ENCODE measurements at regions not wholly inside any gene's neighbourhood (a gene's known extent, or its start where the extent isn't known, plus 50 kb on each side); places are given as distances from the start of the nearest gene placed in this dataset.

DNA sequence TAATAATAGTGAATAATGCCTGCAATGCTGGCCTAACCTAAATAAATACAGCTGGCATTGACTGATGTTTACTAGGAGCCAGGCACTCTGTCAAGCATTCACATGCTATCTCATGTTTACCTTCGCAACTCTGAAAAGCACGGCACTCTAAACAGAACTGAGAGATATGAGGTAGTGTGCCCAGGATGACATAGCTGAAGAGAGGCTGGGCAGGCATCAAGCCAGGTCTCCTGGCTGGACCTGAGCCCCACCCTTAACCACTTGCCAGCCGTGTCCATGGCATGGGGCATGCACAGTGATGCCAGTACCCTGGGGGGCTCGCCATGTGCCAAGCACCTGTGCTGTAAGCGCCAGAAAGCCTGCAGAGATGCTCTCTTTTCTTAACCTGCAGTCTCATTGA lies 119.4 kb upstream of the MVB12B start:
- no peak for DNase-seq (ENCODE audit: low spot score in 2 of 2)
- no peak for ATAC-seq
- H3K27ac Mint-ChIP-seq: no peak overlapping the region
- no peaks in the 10 kb centered on the region for H3K9me3 Mint-ChIP-seq
- no peaks in the 10 kb centered on the region for H3K36me3 Mint-ChIP-seq

- ATAC-seq (no peak), DNase-seq (ENCODE audit: low spot score in 2 of 2) (no peak)
- H3K9me3 Mint-ChIP-seq: no peaks in the 10 kb centered on the region
- H3K36me3 Mint-ChIP-seq: no peaks in the 10 kb centered on the region
- peak overlapping the region in 1 of 2 donors; percentile 4 for H3K27ac Mint-ChIP-seq
These were observed 118.3 kb upstream of the MVB12B start for GRCh38 chr9:126208216-126208758.

DNA sequence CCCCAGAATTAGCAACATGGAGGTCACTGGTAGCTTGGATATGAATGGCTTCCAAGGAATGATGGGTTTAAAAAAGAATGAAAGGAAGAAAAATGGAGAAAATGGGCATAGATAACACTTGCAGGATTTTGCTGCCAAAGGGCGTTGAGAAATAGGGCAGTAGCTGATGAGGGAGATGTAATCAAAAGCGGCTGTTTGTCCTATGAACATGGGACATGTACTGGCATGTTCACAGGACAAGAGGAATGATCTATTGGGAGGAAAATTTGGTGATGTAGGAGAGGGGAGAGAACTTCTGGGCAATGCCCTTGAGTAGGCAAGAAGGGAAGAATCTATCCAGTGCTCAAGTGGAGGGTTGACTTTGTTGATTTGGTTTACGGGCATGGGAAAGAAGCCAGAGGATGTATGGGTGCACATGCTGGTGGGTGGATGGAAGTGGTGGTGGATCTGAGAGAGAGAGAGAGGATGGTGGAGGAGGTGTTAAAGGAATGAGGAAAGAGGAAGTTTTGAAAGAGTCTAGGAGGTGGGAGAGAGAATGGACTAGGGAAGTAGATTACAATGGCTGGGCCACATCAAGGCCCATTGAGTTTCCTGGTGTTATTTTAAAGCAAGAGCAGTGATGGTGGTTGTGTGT lies 115.1 kb upstream of the MVB12B start:
- Mint-ChIP-seq H3K9me3 (peaks cover 3 to 8% of the 10 kb centered on the region in 2 donors), H3K36me3 (peaks cover 0 to 7% of the 10 kb centered on the region in 2 donors), H3K27ac (no peak overlapping the region)
- DNase-seq (ENCODE audit: low spot score in 2 of 2) (no peak), ATAC-seq (no peak)

DNA sequence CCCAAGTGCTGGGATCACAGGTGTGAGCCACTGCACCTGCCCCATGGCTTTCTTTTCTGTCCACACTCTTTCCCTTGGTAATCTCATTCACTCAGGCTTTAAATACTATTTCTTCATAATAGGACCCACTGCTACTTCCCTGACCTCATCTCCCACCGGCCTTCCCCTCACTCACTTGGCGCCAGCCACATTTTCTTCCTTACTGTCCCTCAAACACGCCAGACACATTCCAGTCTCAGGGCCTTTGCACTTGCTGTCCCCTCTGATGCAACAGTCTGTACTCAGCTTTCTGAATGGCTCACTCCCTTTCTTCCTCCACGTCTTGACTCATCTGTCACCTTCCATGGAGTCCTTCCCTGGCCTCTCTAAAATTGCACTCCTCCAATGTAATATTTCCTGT lies 111.1 kb upstream of the MVB12B start:
- Mint-ChIP-seq H3K36me3 (peaks cover 0 to 7% of the 10 kb centered on the region in 2 donors), H3K9me3 (peaks cover 3 to 8% of the 10 kb centered on the region in 2 donors), H3K27ac (peak overlapping the region in 1 of 2 donors; percentile 45)
- DNase-seq (ENCODE audit: low spot score in 2 of 2) (no peak), ATAC-seq (no peak)

DNA sequence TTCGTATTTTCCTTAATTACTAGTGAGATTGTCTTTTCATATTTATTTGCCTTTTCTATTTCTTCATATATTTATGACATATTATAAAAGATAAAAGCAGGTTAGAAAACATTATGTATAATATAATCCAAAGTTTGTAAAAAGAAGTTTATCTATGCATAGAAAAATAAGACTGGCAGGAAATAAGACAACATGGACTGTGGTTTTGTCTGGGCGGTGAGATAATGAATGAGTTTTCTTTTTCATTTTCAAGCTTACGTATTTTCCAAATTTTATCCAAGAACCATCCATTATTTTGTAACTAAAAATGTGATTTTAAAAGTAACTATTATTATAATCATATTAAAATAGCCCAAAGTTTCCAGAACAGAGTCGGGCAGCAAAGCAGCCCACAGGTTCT lies 109.8 kb upstream of the MVB12B start:
- ATAC-seq (no peak), DNase-seq (ENCODE audit: low spot score in 2 of 2) (no peak)
- Mint-ChIP-seq H3K36me3 (peaks cover 6 to 7% of the 10 kb centered on the region in 2 donors), H3K9me3 (peaks cover 3 to 8% of the 10 kb centered on the region in 2 donors), H3K27ac (no peak overlapping the region)

GRCh38 chr9:126217250-126217653 lies 109.4 kb upstream of the MVB12B start:
- Mint-ChIP-seq H3K27ac (no peak overlapping the region), H3K9me3 (peaks cover 3 to 8% of the 10 kb centered on the region in 2 donors), H3K36me3 (peaks cover 6 to 7% of the 10 kb centered on the region in 2 donors)
- DNase-seq (ENCODE audit: low spot score in 2 of 2): no peak
- no peak for ATAC-seq

DNA sequence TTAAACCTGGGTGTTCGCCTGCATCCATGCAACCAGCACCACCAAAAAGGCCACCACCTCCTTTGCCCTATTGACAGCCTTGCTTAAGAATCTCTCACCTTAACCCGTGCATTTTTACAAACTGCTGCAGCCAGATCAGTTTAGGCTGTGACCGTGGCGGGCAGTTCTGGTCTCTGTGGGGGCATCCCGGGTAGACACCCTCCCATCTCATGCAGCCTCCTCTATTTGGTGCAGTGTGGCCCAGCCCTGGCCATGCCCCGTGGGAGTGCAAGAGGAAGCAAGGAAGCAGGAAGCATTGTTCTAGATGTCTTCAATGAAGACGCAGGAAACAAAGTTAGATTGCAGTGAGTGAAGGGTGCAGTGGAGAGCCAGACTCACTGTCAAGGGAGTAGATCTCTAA lies 108.8 kb upstream of the MVB12B start:
- DNase-seq (ENCODE audit: low spot score in 2 of 2) (no peak), ATAC-seq (no peak)
- peaks cover 6 to 7% of the 10 kb centered on the region in 2 donors for H3K36me3 Mint-ChIP-seq
- peaks cover 3 to 8% of the 10 kb centered on the region in 2 donors for H3K9me3 Mint-ChIP-seq
- no peak overlapping the region for H3K27ac Mint-ChIP-seq

DNA sequence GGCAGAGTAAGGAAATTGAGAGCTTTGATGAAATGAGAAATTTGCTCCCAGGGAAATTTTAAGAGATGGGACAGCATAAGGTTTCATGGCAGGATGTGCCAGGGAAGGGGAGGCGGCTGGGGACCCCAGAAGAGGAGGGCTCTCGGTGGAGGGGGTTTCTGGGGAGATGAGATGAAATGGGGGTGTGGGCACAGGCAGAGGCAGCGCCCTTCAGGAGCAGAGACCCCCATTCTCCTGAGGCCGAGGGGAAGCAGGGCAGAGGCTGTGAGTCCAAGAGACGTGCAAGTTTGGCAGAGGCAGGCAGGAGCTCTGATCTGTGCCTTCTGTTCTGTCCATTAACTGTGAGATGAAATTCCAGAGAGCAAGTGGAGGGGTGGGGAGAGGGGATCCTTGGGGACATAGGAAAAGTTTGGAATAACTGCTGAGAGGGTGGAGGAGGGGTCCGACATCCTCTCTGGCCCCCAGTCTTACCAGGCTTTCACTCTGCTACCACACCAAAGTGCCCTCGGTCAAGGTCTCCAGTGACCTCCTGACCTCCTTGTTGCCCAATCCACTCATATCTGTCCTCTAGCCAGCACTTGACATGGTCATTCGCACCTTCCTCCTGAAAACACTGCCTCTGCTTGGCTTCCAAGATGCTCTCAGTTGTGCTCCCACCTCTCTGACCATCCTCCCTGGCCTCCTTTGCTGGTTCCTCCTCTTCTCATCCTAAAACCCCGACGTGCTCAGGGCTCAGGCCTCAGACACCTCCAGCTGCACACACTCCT lies 108.1 kb upstream of the MVB12B start:
- DNase-seq (ENCODE audit: low spot score in 2 of 2) (no peak), ATAC-seq (no peak)
- Mint-ChIP-seq H3K27ac (no peak overlapping the region), H3K9me3 (peaks cover 3 to 8% of the 10 kb centered on the region in 2 donors), H3K36me3 (peaks cover 6 to 7% of the 10 kb centered on the region in 2 donors)

- DNase-seq (ENCODE audit: low spot score in 2 of 2) (no peak), ATAC-seq (no peak)
- no peak overlapping the region for H3K27ac Mint-ChIP-seq
- H3K36me3 Mint-ChIP-seq: peaks cover 5 to 6% of the 10 kb centered on the region in 2 donors
- peaks cover 2 to 5% of the 10 kb centered on the region in 2 donors for H3K9me3 Mint-ChIP-seq
These were observed 107.5 kb upstream of the MVB12B start for GRCh38 chr9:126219166-126219565.

- Mint-ChIP-seq H3K9me3 (peaks cover 0 to 2% of the 10 kb centered on the region in 2 donors), H3K27ac (no peak overlapping the region), H3K36me3 (peaks cover under 1 to 6% of the 10 kb centered on the region in 2 donors)
- DNase-seq (ENCODE audit: low spot score in 2 of 2): no peak
- no peak for ATAC-seq
These were observed 107.0 kb upstream of the MVB12B start for GRCh38 chr9:126219648-126220063.

GRCh38 chr9:126221480-126221879 lies 105.1 kb upstream of the MVB12B start:
- ATAC-seq (no peak), DNase-seq (ENCODE audit: low spot score in 2 of 2) (no peak)
- H3K9me3 Mint-ChIP-seq: no peaks in the 10 kb centered on the region
- H3K27ac Mint-ChIP-seq: no peak overlapping the region
- peaks cover 0 to 6% of the 10 kb centered on the region in 2 donors for H3K36me3 Mint-ChIP-seq

DNA sequence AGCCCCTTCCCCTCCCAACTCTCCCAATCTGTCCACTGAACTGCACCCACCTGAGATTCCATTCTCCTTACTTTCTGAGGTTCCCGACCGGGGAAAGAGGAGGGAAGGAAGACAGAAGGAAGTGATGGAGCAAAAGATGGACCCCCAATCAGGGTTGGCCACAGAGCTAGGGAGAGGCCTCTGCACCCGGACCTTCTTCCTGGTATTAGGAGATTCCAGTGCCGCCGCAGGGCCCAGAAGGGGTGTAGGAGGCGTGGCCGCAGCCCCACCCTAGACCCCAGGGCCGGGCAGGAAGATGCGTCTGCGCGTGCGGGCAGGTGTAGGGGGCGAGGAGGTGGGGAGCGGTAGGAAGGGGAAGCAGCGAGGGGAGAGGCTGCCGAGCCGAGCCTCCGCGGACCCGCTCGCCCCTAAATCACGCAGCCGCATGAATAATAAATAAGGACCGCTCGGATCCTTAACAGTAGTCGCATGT lies 104.2 kb upstream of the MVB12B start:
- Mint-ChIP-seq H3K27ac (no peak overlapping the region), H3K9me3 (no peaks in the 10 kb centered on the region), H3K36me3 (peaks cover 0 to 6% of the 10 kb centered on the region in 2 donors)
- DNase-seq (ENCODE audit: low spot score in 2 of 2): no peak
- ATAC-seq: no peak

- Mint-ChIP-seq H3K9me3 (no peaks in the 10 kb centered on the region), H3K27ac (no peak overlapping the region), H3K36me3 (peaks cover 0 to 6% of the 10 kb centered on the region in 2 donors)
- DNase-seq (ENCODE audit: low spot score in 2 of 2) (no peak), ATAC-seq (no peak)
These were observed 103.7 kb upstream of the MVB12B start for GRCh38 chr9:126222835-126223431.

DNA sequence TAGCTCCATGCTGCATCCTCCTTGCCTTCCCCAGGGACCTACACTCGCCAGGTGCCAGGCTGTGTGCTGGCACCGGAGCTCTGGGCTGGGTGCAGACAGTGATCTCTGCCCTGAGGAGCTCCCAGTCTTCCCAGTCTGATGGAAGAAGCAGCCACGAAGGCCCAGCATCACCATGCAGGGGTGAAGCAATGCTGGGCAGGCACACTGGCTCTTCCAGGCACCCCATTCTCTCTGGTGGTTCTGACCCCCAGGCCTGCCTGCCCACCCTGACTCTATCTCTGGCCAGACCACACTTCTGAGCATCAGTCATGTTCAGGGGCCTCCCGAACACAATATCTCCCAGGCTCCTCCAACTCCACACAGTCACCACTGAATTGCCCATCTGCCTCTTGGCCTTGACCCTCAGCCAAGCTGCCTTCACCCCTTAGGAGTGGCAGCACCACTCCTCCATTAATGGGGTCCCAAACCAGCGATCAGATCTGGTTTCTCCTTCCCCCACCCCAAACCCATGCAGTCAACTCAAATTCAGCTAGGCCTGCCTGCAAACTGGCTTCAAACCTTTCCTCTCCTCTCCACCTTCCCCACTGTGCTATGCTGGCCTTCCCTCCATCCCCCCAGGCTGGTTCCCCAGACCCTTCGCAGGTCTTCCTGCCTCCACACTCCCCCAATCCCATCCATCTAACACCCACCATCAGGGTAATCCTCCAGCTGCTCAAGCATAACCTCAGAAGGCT lies 102.7 kb upstream of the MVB12B start:
- ATAC-seq: no peak
- Mint-ChIP-seq H3K27ac (peak overlapping the region in 1 of 2 donors; percentile 54), H3K36me3 (peaks cover 0 to 6% of the 10 kb centered on the region in 2 donors), H3K9me3 (no peaks in the 10 kb centered on the region)
- no peak for DNase-seq (ENCODE audit: low spot score in 2 of 2)

DNA sequence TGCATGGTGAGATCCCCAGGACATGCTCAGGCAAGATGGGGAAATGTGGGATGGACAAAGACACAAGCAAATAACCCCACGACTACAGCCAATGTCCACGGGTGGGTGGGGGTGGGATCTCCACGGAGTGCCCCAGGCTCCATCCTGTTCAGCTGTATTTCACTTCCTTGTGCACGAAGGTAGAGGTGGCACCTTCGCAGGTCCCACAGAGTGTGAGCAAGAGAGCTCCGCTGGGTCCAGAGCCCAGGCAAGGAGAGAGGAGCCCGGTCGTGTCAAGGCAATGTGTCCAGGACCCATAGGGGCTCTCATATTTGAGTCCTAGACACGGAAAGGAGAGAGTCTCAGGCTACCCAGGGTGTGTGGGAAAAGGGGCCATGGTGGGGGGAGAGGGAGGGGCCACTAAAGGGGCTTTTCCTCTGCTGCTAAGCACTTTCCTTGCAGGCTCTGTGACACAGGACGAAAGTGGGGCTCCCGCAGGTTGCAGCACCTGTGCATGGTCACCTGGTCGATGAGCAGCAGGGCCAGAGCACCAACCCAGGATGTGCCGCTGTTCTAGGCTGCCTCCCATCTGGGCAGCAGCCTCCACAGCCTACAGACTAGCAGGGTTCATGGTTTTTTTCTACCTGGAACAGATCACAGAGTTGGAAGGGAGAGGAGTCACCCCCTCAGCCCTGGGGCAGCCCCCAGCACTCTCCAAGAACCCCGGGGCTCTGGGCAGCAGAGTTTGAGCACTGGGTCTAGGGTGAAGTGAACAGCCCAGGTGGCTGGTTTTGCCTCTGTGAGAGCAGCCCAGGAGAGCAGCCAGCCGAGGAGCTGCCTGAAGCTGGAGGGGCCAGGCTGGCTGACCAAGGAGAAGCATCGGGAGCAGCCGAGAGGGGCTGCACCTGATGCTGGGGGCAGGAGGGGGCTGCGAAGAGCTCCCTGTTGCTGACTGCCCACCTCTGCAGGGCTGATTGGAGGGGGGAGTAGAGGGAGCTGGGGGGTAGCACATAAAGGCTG lies 100.7 kb upstream of the MVB12B start:
- Mint-ChIP-seq H3K9me3 (no peaks in the 10 kb centered on the region), H3K27ac (no peak overlapping the region), H3K36me3 (peaks cover 0 to 6% of the 10 kb centered on the region in 2 donors)
- DNase-seq (ENCODE audit: low spot score in 2 of 2) (no peak), ATAC-seq (no peak)

Data from activated naive CD4-positive, alpha-beta T cell treated with anti-CD3 and anti-CD28 coated beads, Interleukin-2, amount 50 U/mL, for 72 hours (primary cell).